SK-N-SH (cell line): ENCODE measurements at regions not wholly inside any gene's neighbourhood (a gene's known extent, or its start where the extent isn't known, plus 50 kb on each side); places are given as distances from the start of the nearest gene placed in this dataset.

Source experiments
- CTCF ChIA-PET: fragments of 300-600, 350-600 bp; formaldehyde crosslinking; extraction: SDS; loops from one replicate; lab custom pipeline; 2021; lab: Yijun Ruan, JAX
- POLR2A ChIA-PET: fragments of 350-600 bp; sonication (Branson Sonifier 250); formaldehyde crosslinking; extraction: SDS; loops from one replicate; lab custom pipeline; 2020; ENCODE audit warnings: antibody characterized with exemption, inconsistent platforms; lab: Yijun Ruan, JAX
- DNase-seq: peaks from one replicate; pipeline ENCODE4 v3.0.0; 2012
- H2AFZ ChIP-seq: fragments of 200-600 bp; sonication (generic); 2 replicates; pipeline ENCODE4 v1.8.1; 2016; ENCODE audit warnings: antibody characterized with exemption, mild to moderate bottlenecking, low read depth
- H3F3A ChIP-seq: fragments of 200-600 bp; sonication (generic); replicated peaks from 2 replicates; pipeline ENCODE3; 2016; ENCODE audit warnings: antibody characterized with exemption, mild to moderate bottlenecking; ENCODE audit not compliant: insufficient read depth
- H3K27ac ChIP-seq, 2 experiments: fragments of 200-500 bp in 1 of 2; fragments of 200-600 bp in 1 of 2; sonication (Bioruptor generic) in 1 of 2; sonication (generic), shearing (Covaris generic) in 1 of 2; 2 replicates each; pipeline versions ENCODE4 v1.5.1 to v1.6.1; 2014 to 2016; ENCODE audit warnings: low read depth in 2 of 2, inconsistent platforms in 1 of 2, low read length in 1 of 2, mild to moderate bottlenecking in 1 of 2, mixed read lengths in 1 of 2
- H3K27me3 ChIP-seq: fragments of 200-600 bp; sonication (generic), shearing (Covaris generic); 2 replicates; pipeline ENCODE4 v1.6.1; 2016; ENCODE audit warnings: mixed run types; ENCODE audit not compliant: insufficient read depth
- H3K36me3 ChIP-seq, 2 experiments: fragments of 200-500 bp in 1 of 2; fragments of 200-600 bp in 1 of 2; sonication (Bioruptor generic) in 1 of 2; sonication (generic) in 1 of 2; replicated peaks in 1 of 2; 2 replicates each; pipeline versions ENCODE3 to v1.5.1; 2014 to 2016; ENCODE audit warnings: low read length in 1 of 2, mild to moderate bottlenecking in 1 of 2; ENCODE audit not compliant: insufficient read depth in 2 of 2, control insufficient read depth in 1 of 2
- H3K4me1 ChIP-seq, 2 experiments: fragments of 200-500 bp in 1 of 2; fragments of 200-600 bp in 1 of 2; sonication (Bioruptor generic) in 1 of 2; sonication (generic), shearing (Covaris generic) in 1 of 2; 2 replicates each; pipeline versions ENCODE4 v1.5.1 to v1.6.1; 2014 to 2016; ENCODE audit warnings: low read depth in 1 of 2, low read length in 1 of 2, mixed run types in 1 of 2; ENCODE audit not compliant: insufficient read depth in 2 of 2, control insufficient read depth in 1 of 2
- H3K4me2 ChIP-seq: fragments of 200-600 bp; sonication (generic), shearing (Covaris generic); 2 replicates; pipeline ENCODE4 v1.6.1; 2017; ENCODE audit warnings: mixed run types
- H3K4me3 ChIP-seq, 2 experiments: fragments of 200-500 bp in 1 of 2; fragments of 200-600 bp in 1 of 2; sonication (Bioruptor generic) in 1 of 2; sonication (generic), shearing (Covaris generic) in 1 of 2; 2 replicates each; pipeline versions ENCODE4 v1.5.1 to v1.8.1; 2014 to 2016; ENCODE audit warnings: low read depth in 2 of 2, inconsistent platforms in 1 of 2, low read length in 1 of 2, mild to moderate bottlenecking in 1 of 2, mixed read lengths in 1 of 2, moderate library complexity in 1 of 2
- H3K79me2 ChIP-seq: fragments of 200-600 bp; sonication (generic); 2 replicates; pipeline ENCODE4 v1.8.1; 2017; ENCODE audit warnings: mild to moderate bottlenecking; ENCODE audit not compliant: insufficient read depth
- H3K9ac ChIP-seq: fragments of 200-600 bp; sonication (generic); 2 replicates; pipeline ENCODE4 v1.6.1; 2017; ENCODE audit warnings: mixed run types
- H3K9me2 ChIP-seq: fragments of 200-600 bp; sonication (generic); 2 replicates; pipeline ENCODE4 v1.6.1; 2017; ENCODE audit warnings: mixed run types
- H3K9me3 ChIP-seq: fragments of 200-600 bp; sonication (generic); 2 replicates; pipeline ENCODE4 v1.6.1; 2017; ENCODE audit warnings: mixed run types, mild to moderate bottlenecking, moderate library complexity
- H4K20me1 ChIP-seq: fragments of 200-600 bp; sonication (generic); 2 replicates; pipeline ENCODE4 v1.6.1; 2017; ENCODE audit warnings: mild to moderate bottlenecking, mixed run types; ENCODE audit not compliant: insufficient read depth
- CHD2 ChIP-seq: fragments of 150-350 bp; IDR thresholded peaks from 2 replicates; pipeline ENCODE4 v1.6.1; 2018; ENCODE audit warnings: low read length; ENCODE audit not compliant: partially characterized antibody
- CTCF ChIP-seq: fragments of 200-600 bp; sonication (generic); IDR thresholded peaks from 2 replicates; pipeline ENCODE4 v1.6.1; 2017; ENCODE audit warnings: antibody characterized with exemption, mild to moderate bottlenecking, moderate library complexity
- FOSL2 ChIP-seq: IDR thresholded peaks from 2 replicates; pipeline ENCODE4 v1.4.0; 2012; ENCODE audit warnings: low read depth, mild to moderate bottlenecking, moderate library complexity, borderline replicate concordance
- FOXJ3 ChIP-seq: sonication (generic); formaldehyde crosslinking; IDR thresholded peaks from 2 replicates; pipeline ENCODE4 v1.5.1; 2020; ENCODE audit warnings: mild to moderate bottlenecking, missing genetic modification reagents
- GABPA ChIP-seq: IDR thresholded peaks from 2 replicates; pipeline ENCODE4 v1.4.0; 2012; ENCODE audit warnings: low read depth, mild to moderate bottlenecking
- GATA2 ChIP-seq: sonication (generic); formaldehyde crosslinking; IDR thresholded peaks from 2 replicates; pipeline ENCODE4 v1.5.0; 2020; ENCODE audit warnings: mild to moderate bottlenecking, missing genetic modification reagents
- JUND ChIP-seq: IDR thresholded peaks from 2 replicates; pipeline ENCODE4 v1.4.0; 2012
- MAX ChIP-seq: IDR thresholded peaks from 2 replicates; pipeline ENCODE4 v1.4.0; 2012; ENCODE audit warnings: low read depth
- MEF2A ChIP-seq: IDR thresholded peaks from 2 replicates; pipeline ENCODE4 v1.4.0; 2012; ENCODE audit warnings: low read depth, borderline replicate concordance
- NRF1 ChIP-seq: IDR thresholded peaks from 2 replicates; pipeline ENCODE4 v1.6.1; 2012; ENCODE audit warnings: low read depth, mild to moderate bottlenecking, low read length
- POLR2AphosphoS5 ChIP-seq: IDR thresholded peaks from 2 replicates; pipeline ENCODE4 v1.6.1; 2012; ENCODE audit warnings: low read depth, low read length
- RAD21 ChIP-seq: IDR thresholded peaks from 2 replicates; pipeline ENCODE4 v1.6.1; 2012; ENCODE audit warnings: mild to moderate bottlenecking, low read length
- RCOR1 ChIP-seq: fragments of 150-350 bp; IDR thresholded peaks from 2 replicates; pipeline ENCODE4 v1.6.1; 2017; ENCODE audit warnings: antibody characterized with exemption, low read length
- RFX5 ChIP-seq: IDR thresholded peaks from 2 replicates; pipeline ENCODE4 v1.6.1; 2012; ENCODE audit warnings: mild to moderate bottlenecking, improper control_type of control experiment, low read length
- SIN3A ChIP-seq: IDR thresholded peaks from 2 replicates; pipeline ENCODE4 v1.6.1; 2012; ENCODE audit warnings: low read depth, mild to moderate bottlenecking, low read length, moderate library complexity, borderline replicate concordance
- SMC3 ChIP-seq: IDR thresholded peaks from 2 replicates; pipeline ENCODE4 v1.6.1; 2012; ENCODE audit warnings: low read depth, low read length, improper control_type of control experiment
- TAF1 ChIP-seq: IDR thresholded peaks from 2 replicates; pipeline ENCODE4 v1.6.1; 2012; ENCODE audit warnings: low read depth, mild to moderate bottlenecking, low read length, moderate library complexity, borderline replicate concordance
- TCF12 ChIP-seq: IDR thresholded peaks from 2 replicates; pipeline ENCODE4 v1.4.0; 2012
- USF1 ChIP-seq: IDR thresholded peaks from 2 replicates; pipeline ENCODE4 v1.4.0; 2012; ENCODE audit warnings: low read depth, borderline replicate concordance
- ZBTB33 ChIP-seq: IDR thresholded peaks from 2 replicates; pipeline ENCODE4 v1.4.0; 2012; ENCODE audit warnings: low read depth, borderline replicate concordance
- WGBS: methylation state at CpG from one replicate; pipeline ENCODE4 v1.1.6; 2017; ENCODE audit warnings: low lambda C conversion rate; 5-methylcytosine and 5-hydroxymethylcytosine counted together

GRCh38 chr4:130825284-130825683, 1729.3 kb downstream of the C4orf33 start (continued):
- no peak for TF ChIP-seq SMC3
- no peak for TF ChIP-seq GATA2 (CRISPR knock-in tag)
- no peak for TF ChIP-seq FOSL2
- no peak for TF ChIP-seq GABPA
- no peak for TF ChIP-seq TAF1
- TF ChIP-seq RAD21: no peak

- CTCF ChIA-PET: no interaction called here
- WGBS: 0% methylated on average over 4 of the region's 5 CpGs
- TF ChIP-seq CHD2 (no peak), RCOR1 (no peak), GATA2 (CRISPR knock-in tag) (no peak), CTCF (no peak)
Observed at GRCh38 chr4:130850019-130850524, 1754.1 kb downstream of the C4orf33 start.

GRCh38 chr4:130851107-130851506, 1755.2 kb downstream of the C4orf33 start:
- no peaks in the 10 kb centered on the region for H3K36me3 ChIP-seq
- no peak overlapping the region for H2AFZ ChIP-seq
- no peak overlapping the region for H3K4me3 ChIP-seq
- H3K9me2 ChIP-seq: no peaks in the 10 kb centered on the region
- no peaks in the 10 kb centered on the region for H3K9me3 ChIP-seq
- CTCF ChIA-PET: no interaction called here
- WGBS: 11% methylated on average over 2 of the region's 2 CpGs
- TF ChIP-seq TAF1 (no peak), JUND (no peak), CTCF (no peak), POLR2AphosphoS5 (no peak), SIN3A (no peak), MEF2A (no peak), MAX (no peak), USF1 (no peak), FOSL2 (no peak), FOXJ3 (CRISPR knock-in tag) (no peak), ZBTB33 (no peak), RFX5 (no peak), NRF1 (no peak), GABPA (no peak), TCF12 (no peak)
- TF ChIP-seq, all 33 proteins: peak for 0
- POLR2A ChIA-PET: no interaction called here
- Histone ChIP-seq H3K27me3 (no peaks in the 10 kb centered on the region), H4K20me1 (no peaks in the 10 kb centered on the region), H3K79me2 (no peaks in the 10 kb centered on the region), H3K9ac (no peak overlapping the region), H3K4me2 (no peak overlapping the region), H3F3A (no peaks in the 10 kb centered on the region), H3K4me1 (no peaks in the 10 kb centered on the region), H3K27ac (no peak overlapping the region)
- no peak for DNase-seq

More at GRCh38 chr4:130850019-130850524, 1754.1 kb downstream of the C4orf33 start:
- H3K4me1 ChIP-seq: no peaks in the 10 kb centered on the region
- H3K9me3 ChIP-seq: no peaks in the 10 kb centered on the region
- no peaks in the 10 kb centered on the region for H3K36me3 ChIP-seq
- no peak overlapping the region for H3K9ac ChIP-seq
- H2AFZ ChIP-seq: no peak overlapping the region
- no peak overlapping the region for H3K4me2 ChIP-seq
- H3K79me2 ChIP-seq: no peaks in the 10 kb centered on the region
- H3F3A ChIP-seq: no peaks in the 10 kb centered on the region
- POLR2A ChIA-PET: no interaction called here
- no peaks in the 10 kb centered on the region for H4K20me1 ChIP-seq
- no peak overlapping the region for H3K4me3 ChIP-seq
- H3K27me3 ChIP-seq: no peaks in the 10 kb centered on the region
- H3K9me2 ChIP-seq: no peaks in the 10 kb centered on the region
- no peak overlapping the region for H3K27ac ChIP-seq
- DNase-seq: peak; percentile 1
